IMR-90 (cell line): ENCODE measurements at regions not wholly inside any gene's neighbourhood (a gene's known extent, or its start where the extent isn't known, plus 50 kb on each side); places are given as distances from the start of the nearest gene placed in this dataset.

ENCODE experiments used
- MAZ ChIP-seq: IDR thresholded peaks from 2 replicates; pipeline ENCODE4 v1.6.1; 2012; ENCODE audit warnings: low read depth, mild to moderate bottlenecking, low read length, improper control_type of control experiment, moderate library complexity, borderline replicate concordance
- POLR2A ChIP-seq: IDR thresholded peaks from 2 replicates; pipeline ENCODE4 v1.6.1; 2012; ENCODE audit warnings: mild to moderate bottlenecking, low read depth, low read length
- RAD21 ChIP-seq: IDR thresholded peaks from 2 replicates; pipeline ENCODE4 v1.6.1; 2012; ENCODE audit warnings: low read length, improper control_type of control experiment
- SMC3 ChIP-seq: fragments of 150-350 bp; IDR thresholded peaks from 2 replicates; pipeline ENCODE4 v1.6.1; 2016; ENCODE audit warnings: low read depth, mild to moderate bottlenecking, antibody characterized with exemption, low read length, moderate library complexity
- TF ChIP-seq, protein P1 (sequence below): conservative IDR thresholded peaks from 2 replicates; pipeline ENCODE4 v1.5.1; 2012; ENCODE audit warnings: mild to moderate bottlenecking, low read depth, low read length, improper control_type of control experiment

DNA sequence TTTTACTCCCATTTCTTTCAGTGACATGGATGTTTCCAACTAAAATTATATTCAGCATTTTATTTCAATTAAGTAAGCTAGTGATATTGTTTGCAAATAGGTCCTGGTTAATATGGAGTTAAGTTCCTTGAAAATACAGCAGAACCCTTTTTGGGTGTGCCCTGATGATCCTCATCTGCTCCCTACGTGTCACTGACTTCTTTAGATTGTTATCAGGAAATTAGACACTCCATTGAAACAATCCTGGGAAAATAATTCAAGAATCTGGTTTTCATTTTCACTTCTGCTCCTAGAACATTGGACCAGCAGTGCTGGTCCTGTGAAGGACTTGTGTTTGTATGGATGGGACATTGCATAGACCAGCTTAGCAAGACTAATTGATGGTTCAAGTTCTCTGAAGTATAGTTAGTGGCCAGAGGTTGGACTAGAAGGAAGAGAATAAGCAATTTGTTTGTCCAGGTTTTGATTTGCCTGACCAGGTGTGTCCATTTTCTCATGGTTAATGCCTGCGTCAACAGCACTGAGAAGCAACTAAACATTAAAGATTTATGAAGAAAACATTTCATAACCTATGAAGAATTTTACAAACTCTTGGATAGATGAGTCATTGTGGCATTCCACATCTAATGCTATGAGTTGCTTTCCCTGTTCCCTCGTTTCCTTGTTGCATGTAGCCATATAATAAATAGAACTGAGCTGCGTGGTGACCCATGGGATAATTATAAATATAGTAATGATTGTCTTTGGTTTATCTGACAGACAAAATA is 95.8 kb downstream of the ZPLD1 start:
- TF ChIP-seq, protein P1, sequence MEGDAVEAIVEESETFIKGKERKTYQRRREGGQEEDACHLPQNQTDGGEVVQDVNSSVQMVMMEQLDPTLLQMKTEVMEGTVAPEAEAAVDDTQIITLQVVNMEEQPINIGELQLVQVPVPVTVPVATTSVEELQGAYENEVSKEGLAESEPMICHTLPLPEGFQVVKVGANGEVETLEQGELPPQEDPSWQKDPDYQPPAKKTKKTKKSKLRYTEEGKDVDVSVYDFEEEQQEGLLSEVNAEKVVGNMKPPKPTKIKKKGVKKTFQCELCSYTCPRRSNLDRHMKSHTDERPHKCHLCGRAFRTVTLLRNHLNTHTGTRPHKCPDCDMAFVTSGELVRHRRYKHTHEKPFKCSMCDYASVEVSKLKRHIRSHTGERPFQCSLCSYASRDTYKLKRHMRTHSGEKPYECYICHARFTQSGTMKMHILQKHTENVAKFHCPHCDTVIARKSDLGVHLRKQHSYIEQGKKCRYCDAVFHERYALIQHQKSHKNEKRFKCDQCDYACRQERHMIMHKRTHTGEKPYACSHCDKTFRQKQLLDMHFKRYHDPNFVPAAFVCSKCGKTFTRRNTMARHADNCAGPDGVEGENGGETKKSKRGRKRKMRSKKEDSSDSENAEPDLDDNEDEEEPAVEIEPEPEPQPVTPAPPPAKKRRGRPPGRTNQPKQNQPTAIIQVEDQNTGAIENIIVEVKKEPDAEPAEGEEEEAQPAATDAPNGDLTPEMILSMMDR: no peak
- TF ChIP-seq POLR2A (no peak), RAD21 (no peak), SMC3 (no peak), MAZ (no peak)
